ENCODE measurements at regions not wholly inside any gene's neighbourhood (a gene's known extent, or its start where the extent isn't known, plus 50 kb on each side); places are given as distances from the start of the nearest gene placed in this dataset.

GRCh38 chr14:87045246-87045645 lies 947.7 kb downstream of the GALC start:
- WGBS (ENCODE audit: low lambda C conversion rate): 1% methylated on average over 3 of the region's 3 CpGs
- H3K79me2 ChIP-seq (ENCODE audit: insufficient read depth, low read length): no peaks in the 10 kb centered on the region
- CTCF ChIA-PET (ENCODE audit: low intra/inter-chr PET ratio, low total read pairs): no interaction called here
- no peaks in the 10 kb centered on the region for H3K4me1 ChIP-seq (ENCODE audit: insufficient read depth, low read length)
- no peaks in the 10 kb centered on the region for H4K20me1 ChIP-seq (ENCODE audit: insufficient read depth, low read length)
- no peak overlapping the region for H3K27ac ChIP-seq (ENCODE audit: extremely low read length, insufficient read depth, low read length)
- no peak for DNase-seq (ENCODE audit: low spot score)
- H2AFZ ChIP-seq (ENCODE audit: low read length): no peak overlapping the region
- no peaks in the 10 kb centered on the region for H3K9me3 ChIP-seq (ENCODE audit: low read length)
- no peak for FAIRE-seq
- H3K27me3 ChIP-seq (ENCODE audit: control insufficient read depth in 1 of 2, insufficient read depth in 2 of 2, low read length in 2 of 2): no peaks in the 10 kb centered on the region
- intact Hi-C loops (cut with micrococcal nuclease; ENCODE audit: unreplicated experiment): no loop called here
- no peak overlapping the region for H3K4me3 ChIP-seq (replicated peaks in 1 of 3; ENCODE audit: insufficient read depth in 1 of 3, low read depth in 2 of 3, low read length in 3 of 3)
- no TSS peak for BruUV-seq (replicated peaks)
- no peaks in the 10 kb centered on the region for H3K36me3 ChIP-seq (replicated peaks in 1 of 2; ENCODE audit: control insufficient read depth in 1 of 2, insufficient read depth in 2 of 2, low read length in 2 of 2)
- in situ Hi-C loops (cut with HindIII; ENCODE audit: extremely low pct_ligation_motif_present, low pct_unique_long_range_greater_than_20kb): no loop called here
- no peak overlapping the region for H3K9ac ChIP-seq (ENCODE audit: insufficient read depth, low read depth, low read length)
- no peak for ATAC-seq
- POLR2A ChIA-PET: no interaction called here
- no peak overlapping the region for H3K4me2 ChIP-seq (ENCODE audit: low read depth, low read length)
- TF ChIP-seq DZIP1 (CRISPR knock-in tag; IDR thresholded peaks at IDR 0.05) (no peak), EED (CRISPR knock-in tag; IDR thresholded peaks at IDR 0.05) (no peak), RNF219 (CRISPR knock-in tag; IDR thresholded peaks at IDR 0.05) (no peak), NFYC (CRISPR knock-in tag; IDR thresholded peaks at IDR 0.05) (no peak), KDM2A (CRISPR knock-in tag; IDR thresholded peaks at IDR 0.05; ENCODE audit: borderline replicate concordance, low read depth) (no peak), IKZF1 (IDR thresholded peaks at IDR 0.05) (no peak), PBX2 (CRISPR knock-in tag; IDR thresholded peaks at IDR 0.05) (no peak), RBAK (CRISPR knock-in tag; IDR thresholded peaks at IDR 0.05) (no peak), SIN3B (IDR thresholded peaks at IDR 0.05; ENCODE audit: low read length) (no peak), ZNF558 (CRISPR knock-in tag; IDR thresholded peaks at IDR 0.05; ENCODE audit: borderline replicate concordance) (no peak), ZNF790 (CRISPR knock-in tag; IDR thresholded peaks at IDR 0.05; ENCODE audit: borderline replicate concordance) (no peak), ZBTB7B (CRISPR knock-in tag; IDR thresholded peaks at IDR 0.05) (no peak), ATM (IDR thresholded peaks at IDR 0.05; ENCODE audit: borderline replicate concordance) (no peak), TRAFD1 (CRISPR knock-in tag; IDR thresholded peaks at IDR 0.05; ENCODE audit: borderline replicate concordance) (no peak), SIN3A (IDR thresholded peaks at IDR 0.05; ENCODE audit: borderline replicate concordance, low read depth, low read length) (no peak), HNRNPLL (IDR thresholded peaks at IDR 0.05; ENCODE audit: low read depth, low read length, poor library complexity, severe bottlenecking) (no peak), ZNF772 (CRISPR knock-in tag; IDR thresholded peaks at IDR 0.05) (no peak), SRY (CRISPR knock-in tag; IDR thresholded peaks at IDR 0.05) (no peak)
